Astrocyte (in vitro differentiated cells and primary cell): ENCODE measurements at regions not wholly inside any gene's neighbourhood (a gene's known extent, or its start where the extent isn't known, plus 50 kb on each side); places are given as distances from the start of the nearest gene placed in this dataset.

Source experiments
- DNase-seq: peaks from one replicate; pipeline ENCODE4 v3.0.0-alpha.2; 2010; ENCODE audit warnings: low read depth
- FAIRE-seq: peaks from 2 replicates; lab custom pipeline; 2011; peaks lifted over from hg19 to GRCh38; lab: Jason Lieb, UNC
- H2AFZ ChIP-seq: 2 replicates; pipeline ENCODE4 v1.6.0; 2012; ENCODE audit warnings: low read depth, low read length, inconsistent platforms
- H3K27ac ChIP-seq: 2 replicates; pipeline ENCODE4 v1.5.1; 2011; ENCODE audit warnings: low read depth, low read length, inconsistent platforms
- H3K27me3 ChIP-seq: 2 replicates; pipeline ENCODE4 v1.6.0; 2011; ENCODE audit warnings: low read length, inconsistent platforms; ENCODE audit not compliant: insufficient read depth
- H3K36me3 ChIP-seq: 2 replicates; pipeline ENCODE4 v1.5.1; 2011; ENCODE audit warnings: low read length, inconsistent platforms; ENCODE audit not compliant: insufficient read depth
- H3K4me1 ChIP-seq: 2 replicates; pipeline ENCODE4 v1.5.1; 2011; ENCODE audit warnings: low read length, inconsistent platforms; ENCODE audit not compliant: insufficient read depth
- H3K4me2 ChIP-seq: 2 replicates; pipeline ENCODE4 v1.6.0; 2012; ENCODE audit warnings: low read length, inconsistent platforms
- H3K4me3 ChIP-seq: 2 replicates; pipeline ENCODE4 v1.5.1; 2011; ENCODE audit warnings: low read depth, mild to moderate bottlenecking, low read length, inconsistent platforms; ENCODE audit not compliant: insufficient read depth
- H3K79me2 ChIP-seq: 2 replicates; pipeline ENCODE4 v1.6.0; 2012; ENCODE audit warnings: mild to moderate bottlenecking, low read length, inconsistent platforms; ENCODE audit not compliant: insufficient read depth
- H3K9ac ChIP-seq: 2 replicates; pipeline ENCODE4 v1.6.0; 2012; ENCODE audit warnings: mild to moderate bottlenecking, low read length, inconsistent platforms
- H3K9me3 ChIP-seq: 2 replicates; pipeline ENCODE4 v1.5.1; 2012; ENCODE audit warnings: low read depth, mild to moderate bottlenecking, low read length, inconsistent platforms; ENCODE audit not compliant: insufficient read depth
- H4K20me1 ChIP-seq: 2 replicates; pipeline ENCODE4 v1.6.0; 2012; ENCODE audit warnings: low read length, inconsistent platforms; ENCODE audit not compliant: insufficient read depth
- H3K27ac Mint-ChIP-seq: one replicate; pipeline ENCODE4 v1.8.0; 2021; ENCODE audit warnings: mild to moderate bottlenecking, mixed read lengths; ENCODE audit not compliant: unreplicated experiment
- H3K27me3 Mint-ChIP-seq: one replicate; pipeline ENCODE4 v1.8.0; 2021; ENCODE audit warnings: low read depth, mixed read lengths; ENCODE audit not compliant: unreplicated experiment
- H3K36me3 Mint-ChIP-seq: one replicate; pipeline ENCODE4 v1.8.0; 2021; ENCODE audit warnings: low read depth, mixed read lengths; ENCODE audit not compliant: unreplicated experiment
- H3K4me1 Mint-ChIP-seq: one replicate; pipeline ENCODE4 v1.8.0; 2021; ENCODE audit warnings: low read depth, mixed read lengths; ENCODE audit not compliant: unreplicated experiment
- H3K4me3 Mint-ChIP-seq: one replicate; pipeline ENCODE4 v1.8.0; 2021; ENCODE audit warnings: mild to moderate bottlenecking, moderate library complexity, mixed read lengths; ENCODE audit not compliant: unreplicated experiment
- H3K9me3 Mint-ChIP-seq: one replicate; pipeline ENCODE4 v1.8.0; 2021; ENCODE audit warnings: mild to moderate bottlenecking, mixed read lengths; ENCODE audit not compliant: unreplicated experiment
- EZH2 ChIP-seq: IDR thresholded peaks from 2 replicates; pipeline ENCODE4 v1.6.1; 2012; ENCODE audit warnings: mild to moderate bottlenecking, low read length, inconsistent platforms; ENCODE audit not compliant: insufficient read depth
- TF ChIP-seq, protein P1 (sequence below): IDR thresholded peaks from 2 replicates; pipeline ENCODE4 v1.5.1; 2011; ENCODE audit warnings: low read depth, mild to moderate bottlenecking, inconsistent platforms, low read length, moderate library complexity; ENCODE audit not compliant: insufficient read depth

DNA sequence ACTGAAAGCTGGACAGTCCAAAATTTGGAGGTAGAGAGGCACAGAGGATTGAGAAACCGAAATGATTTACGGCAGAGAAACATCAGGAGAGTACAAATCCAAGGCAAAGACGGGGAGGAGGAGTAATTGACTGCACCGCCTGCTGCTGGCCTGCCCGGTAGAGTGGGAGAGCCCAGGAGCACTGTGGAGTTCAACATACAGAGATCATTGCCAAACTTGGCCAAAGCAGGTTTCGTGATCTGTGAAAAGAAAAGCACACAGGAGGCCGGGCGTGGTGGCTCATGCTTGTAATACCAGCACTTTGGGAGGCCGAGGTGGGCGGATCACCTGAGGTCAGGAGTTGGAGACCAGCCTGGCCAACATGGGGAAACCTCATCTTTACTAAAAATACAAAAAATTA, 306.0 kb upstream of the PFKP start:
- peaks cover 3% of the 10 kb centered on the region for H3K9me3 Mint-ChIP-seq
- Histone ChIP-seq H3K27ac (no peak overlapping the region), H3K36me3 (no peaks in the 10 kb centered on the region), H3K4me3 (no peak overlapping the region), H3K79me2 (no peaks in the 10 kb centered on the region), H2AFZ (no peak overlapping the region), H4K20me1 (no peaks in the 10 kb centered on the region), H3K9me3 (peaks cover 9% of the 10 kb centered on the region), H3K4me2 (no peak overlapping the region), H3K4me1 (no peaks in the 10 kb centered on the region), H3K27me3 (no peaks in the 10 kb centered on the region), H3K9ac (no peak overlapping the region)
- H3K4me3 Mint-ChIP-seq = no peak overlapping the region
- H3K36me3 Mint-ChIP-seq = no peaks in the 10 kb centered on the region
- TF ChIP-seq, protein P1, sequence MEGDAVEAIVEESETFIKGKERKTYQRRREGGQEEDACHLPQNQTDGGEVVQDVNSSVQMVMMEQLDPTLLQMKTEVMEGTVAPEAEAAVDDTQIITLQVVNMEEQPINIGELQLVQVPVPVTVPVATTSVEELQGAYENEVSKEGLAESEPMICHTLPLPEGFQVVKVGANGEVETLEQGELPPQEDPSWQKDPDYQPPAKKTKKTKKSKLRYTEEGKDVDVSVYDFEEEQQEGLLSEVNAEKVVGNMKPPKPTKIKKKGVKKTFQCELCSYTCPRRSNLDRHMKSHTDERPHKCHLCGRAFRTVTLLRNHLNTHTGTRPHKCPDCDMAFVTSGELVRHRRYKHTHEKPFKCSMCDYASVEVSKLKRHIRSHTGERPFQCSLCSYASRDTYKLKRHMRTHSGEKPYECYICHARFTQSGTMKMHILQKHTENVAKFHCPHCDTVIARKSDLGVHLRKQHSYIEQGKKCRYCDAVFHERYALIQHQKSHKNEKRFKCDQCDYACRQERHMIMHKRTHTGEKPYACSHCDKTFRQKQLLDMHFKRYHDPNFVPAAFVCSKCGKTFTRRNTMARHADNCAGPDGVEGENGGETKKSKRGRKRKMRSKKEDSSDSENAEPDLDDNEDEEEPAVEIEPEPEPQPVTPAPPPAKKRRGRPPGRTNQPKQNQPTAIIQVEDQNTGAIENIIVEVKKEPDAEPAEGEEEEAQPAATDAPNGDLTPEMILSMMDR = no peak
- no peak for TF ChIP-seq EZH2
- H3K27me3 Mint-ChIP-seq = peaks cover 15% of the 10 kb centered on the region
- DNase-seq (no peak), FAIRE-seq (no peak)
- no peaks in the 10 kb centered on the region for H3K4me1 Mint-ChIP-seq
- no peak overlapping the region for H3K27ac Mint-ChIP-seq

DNA sequence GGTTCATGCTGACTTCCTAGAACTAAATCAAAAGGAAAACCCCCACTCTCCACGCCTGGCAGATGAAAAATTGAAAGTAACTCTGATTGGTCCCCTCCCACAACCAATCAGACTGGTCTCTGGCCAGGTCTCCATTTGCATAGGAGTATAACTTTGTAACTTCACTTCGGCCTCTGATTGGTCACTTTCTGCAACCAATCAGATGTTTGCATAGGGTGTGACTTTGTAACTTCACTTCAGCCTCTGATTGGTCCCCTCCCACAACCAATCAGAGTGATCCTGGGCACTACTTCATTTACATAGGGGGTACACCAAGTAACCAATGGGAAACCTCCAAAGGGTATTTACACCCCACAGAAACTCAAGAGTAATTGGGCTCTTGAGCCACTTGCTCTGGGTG, 306.6 kb upstream of the PFKP start:
- Mint-ChIP-seq H3K27ac (no peak overlapping the region), H3K9me3 (peaks cover 3% of the 10 kb centered on the region), H3K4me3 (no peak overlapping the region), H3K4me1 (no peaks in the 10 kb centered on the region), H3K27me3 (peaks cover 15% of the 10 kb centered on the region), H3K36me3 (no peaks in the 10 kb centered on the region)
- no peak for FAIRE-seq
- Histone ChIP-seq H3K9ac (no peak overlapping the region), H3K9me3 (peaks cover 9% of the 10 kb centered on the region), H3K79me2 (no peaks in the 10 kb centered on the region), H4K20me1 (no peaks in the 10 kb centered on the region), H3K4me3 (no peak overlapping the region), H3K36me3 (no peaks in the 10 kb centered on the region), H2AFZ (no peak overlapping the region), H3K27me3 (no peaks in the 10 kb centered on the region), H3K4me2 (no peak overlapping the region), H3K4me1 (no peaks in the 10 kb centered on the region), H3K27ac (no peak overlapping the region)
- TF ChIP-seq EZH2 = no peak
- TF ChIP-seq, protein P1 = no peak
- no peak for DNase-seq

- H3K4me3 ChIP-seq = no peak overlapping the region
- Mint-ChIP-seq H3K27ac (no peak overlapping the region), H3K36me3 (no peaks in the 10 kb centered on the region), H3K4me1 (no peaks in the 10 kb centered on the region), H3K4me3 (no peak overlapping the region), H3K27me3 (peaks cover 15% of the 10 kb centered on the region), H3K9me3 (peaks cover 3% of the 10 kb centered on the region)
- peaks cover 13% of the 10 kb centered on the region for H3K9me3 ChIP-seq
- no peak overlapping the region for H3K9ac ChIP-seq
- no peaks in the 10 kb centered on the region for H3K36me3 ChIP-seq
- H2AFZ ChIP-seq = no peak overlapping the region
- no peaks in the 10 kb centered on the region for H3K27me3 ChIP-seq
- FAIRE-seq = no peak
- TF ChIP-seq EZH2 = no peak
- TF ChIP-seq, protein P1 = no peak
- no peak for DNase-seq
- no peaks in the 10 kb centered on the region for H4K20me1 ChIP-seq
- H3K79me2 ChIP-seq = no peaks in the 10 kb centered on the region
- no peak overlapping the region for H3K27ac ChIP-seq
- H3K4me2 ChIP-seq = no peak overlapping the region
- H3K4me1 ChIP-seq = no peaks in the 10 kb centered on the region
These were observed 308.1 kb upstream of the PFKP start for GRCh38 chr10:2759233-2759632.
